K562 (cell line): ENCODE measurements at regions not wholly inside any gene's neighbourhood (a gene's known extent, or its start where the extent isn't known, plus 50 kb on each side); places are given as distances from the start of the nearest gene placed in this dataset.
A peak's percentile ranks its signal among the peaks of the same experiment; 100 is the strongest.

ENCODE experiments used
- ATAC-seq: fragments of 200-7000 bp; cut with Tn5 transposase; 3 replicates; pipeline ENCODE4 v1.9.1; 2020; ENCODE audit warnings: moderate library complexity
- BruUV-seq: library from RNA; stranded (reverse); fragments of 400-500 nt; replicated peaks from 2 replicates; lab custom pipeline; 2021; lab: Mats Ljungman, UMichigan
- CTCF ChIA-PET: fragments of 300-600 bp; formaldehyde crosslinking; extraction: SDS; loops from one replicate; lab custom pipeline; 2021; ENCODE audit warnings: low intra/inter-chr PET ratio; lab: Yijun Ruan, JAX
- POLR2A ChIA-PET: fragments of 300-600, 350-650 bp; sonication (Branson Sonifier 250); formaldehyde crosslinking; extraction: SDS; loops from one replicate; lab custom pipeline; 2021; ENCODE audit warnings: antibody characterized with exemption, inconsistent platforms; lab: Yijun Ruan, JAX
- DNase-seq, 4 experiments: peaks; one replicate each; pipeline versions ENCODE4 v3.0.0 to v3.0.0-alpha.2; 2011 to 2018; ENCODE audit warnings: low spot score in 3 of 4, mixed read lengths in 3 of 4; ENCODE audit errors: extremely low read depth in 1 of 4
- FAIRE-seq: peaks from 2 replicates; lab custom pipeline; 2011; peaks lifted over from hg19 to GRCh38; lab: Jason Lieb, UNC
- H2AFZ ChIP-seq: 2 replicates; pipeline ENCODE4 v1.6.0; 2011; ENCODE audit warnings: low read depth, low read length, control low read depth, inconsistent platforms
- H3K27ac ChIP-seq: fragments of 200-600 bp; 3 replicates; pipeline ENCODE4 v1.8.0; 2011; ENCODE audit warnings: low read depth, mild to moderate bottlenecking, control low read depth, inconsistent platforms, low read length, moderate library complexity, mixed read lengths; ENCODE audit errors: extremely low read depth
- H3K27me3 ChIP-seq, 2 experiments: fragments of 300-600 bp in 1 of 2; 2 replicates in 1 of 2; 3 replicates in 1 of 2; pipeline versions ENCODE4 v1.6.0 to v1.8.0; 2011; ENCODE audit warnings: inconsistent platforms in 2 of 2, low read length in 2 of 2, mild to moderate bottlenecking in 1 of 2, mixed read lengths in 1 of 2, moderate library complexity in 1 of 2; ENCODE audit not compliant: control insufficient read depth in 2 of 2, insufficient read depth in 2 of 2
- H3K36me3 ChIP-seq: fragments of 300-600 bp; 3 replicates; pipeline ENCODE4 v1.8.0; 2011; ENCODE audit warnings: mild to moderate bottlenecking, low read length, inconsistent platforms; ENCODE audit not compliant: control insufficient read depth, insufficient read depth
- H3K4me1 ChIP-seq, 2 experiments: fragments of 200-600 bp in 1 of 2; replicated peaks in 1 of 2; 2 replicates in 1 of 2; 3 replicates in 1 of 2; pipeline versions ENCODE4 v1.5.1 to v1.8.0; 2011; ENCODE audit warnings: inconsistent platforms in 2 of 2, low read length in 2 of 2, mild to moderate bottlenecking in 1 of 2, mixed read lengths in 1 of 2, moderate library complexity in 1 of 2; ENCODE audit not compliant: control insufficient read depth in 2 of 2, insufficient read depth in 2 of 2
- H3K4me2 ChIP-seq: 2 replicates; pipeline ENCODE4 v1.6.1; 2011; ENCODE audit warnings: low read length, control low read depth, inconsistent platforms, mixed read lengths; ENCODE audit not compliant: insufficient read depth
- H3K4me3 ChIP-seq: fragments of 200-600 bp; sonication (generic), shearing (Covaris generic); 2 replicates; pipeline ENCODE4 v1.5.1; 2016; ENCODE audit warnings: control low read depth, inconsistent platforms
- H3K79me2 ChIP-seq: fragments of 200-600 bp; 3 replicates; pipeline ENCODE4 v1.8.0; 2011; ENCODE audit warnings: low read length, inconsistent platforms; ENCODE audit not compliant: control insufficient read depth, insufficient read depth
- H3K9ac ChIP-seq, 2 experiments: 2 replicates each; pipeline versions ENCODE4 v1.6.0 to v1.6.1; 2011; ENCODE audit warnings: low read depth in 2 of 2, low read length in 2 of 2, control low read depth in 1 of 2, inconsistent platforms in 1 of 2, mild to moderate bottlenecking in 1 of 2, mixed read lengths in 1 of 2; ENCODE audit not compliant: insufficient read depth in 1 of 2
- H3K9me1 ChIP-seq: one replicate; pipeline ENCODE4 v1.6.0; 2011; ENCODE audit warnings: inconsistent platforms, mild to moderate bottlenecking, low read length, moderate library complexity; ENCODE audit not compliant: control insufficient read depth, insufficient read depth
- H3K9me3 ChIP-seq: replicated peaks from 2 replicates; pipeline ENCODE4 v1.5.1; 2011; ENCODE audit warnings: low read depth, low read length, inconsistent platforms; ENCODE audit not compliant: control insufficient read depth, insufficient read depth
- H4K20me1 ChIP-seq: replicated peaks from 2 replicates; pipeline ENCODE4 v1.6.1; 2011; ENCODE audit warnings: low read length, inconsistent platforms, mixed read lengths; ENCODE audit not compliant: control insufficient read depth, insufficient read depth
- SRSF3 ChIP-seq: fragments of 200-400 bp; formaldehyde crosslinking; IDR thresholded peaks from 2 replicates; pipeline ENCODE4 v1.6.1; 2016; ENCODE audit warnings: mild to moderate bottlenecking, low read length, moderate library complexity; ENCODE audit not compliant: insufficient read depth
- TEAD4 ChIP-seq, 2 experiments: sonication (generic) in 1 of 2; formaldehyde crosslinking in 1 of 2; IDR thresholded peaks; 2 replicates each; pipeline versions ENCODE4 v1.6.1 to v1.8.0; 2012 to 2022; ENCODE audit warnings: borderline replicate concordance in 1 of 2, inconsistent platforms in 1 of 2, low read length in 1 of 2, mild to moderate bottlenecking in 1 of 2, missing genetic modification reagents in 1 of 2
- ZBTB11 ChIP-seq, 3 experiments: fragments of 200-800 bp in 1 of 3; fragments of 250-450 bp in 1 of 3; fragments of 450-650 bp in 1 of 3; sonication (Bioruptor Pico) in 1 of 3; sonication (Bioruptor generic) in 1 of 3; formaldehyde crosslinking in 1 of 3; IDR thresholded peaks; 2 replicates each; pipeline versions ENCODE4 v1.6.1 to v1.8.0; 2016 to 2022; ENCODE audit warnings: mild to moderate bottlenecking in 2 of 3, missing genetic modification characterization in 2 of 3, missing compliant biosample characterization in 1 of 3, moderate library complexity in 1 of 3
- ZFP1 ChIP-seq: fragments of 450-650 bp; formaldehyde crosslinking; IDR thresholded peaks from 2 replicates; pipeline ENCODE4 v1.4.0; 2020; ENCODE audit warnings: mild to moderate bottlenecking, mixed read lengths
- ZFPM2 ChIP-seq: fragments of 250-450 bp; sonication (Bioruptor Pico); IDR thresholded peaks from 2 replicates; pipeline ENCODE4 v1.5.1; 2022; ENCODE audit warnings: mild to moderate bottlenecking
- ZKSCAN3 ChIP-seq: fragments of 250-450 bp; sonication (Bioruptor Pico); IDR thresholded peaks from 2 replicates; pipeline ENCODE4 v1.4.0; 2020
- ZNF23 ChIP-seq: fragments of 250-450 bp; sonication (Bioruptor Pico); IDR thresholded peaks from 2 replicates; pipeline ENCODE4 v1.4.0; 2020; ENCODE audit warnings: mild to moderate bottlenecking
- ZNF76 ChIP-seq: fragments of 250-450 bp; sonication (Bioruptor Pico); IDR thresholded peaks from 2 replicates; pipeline ENCODE4 v1.4.0; 2020; ENCODE audit warnings: mild to moderate bottlenecking, moderate library complexity, borderline replicate concordance
- WGBS: fragments of 100-300 bp; shearing (Covaris generic); methylation state at CpG from one replicate; pipeline ENCODE4 v1.1.6; 2016; ENCODE audit warnings: low coverage, mixed read lengths; ENCODE audit not compliant: insufficient coverage; ENCODE audit errors: missing lambda C conversion rate; 5-methylcytosine and 5-hydroxymethylcytosine counted together
- in situ Hi-C: fragments of 300-500 bp; cut with MboI; formaldehyde crosslinking; loops from 4 replicates; pipeline ENCODE4 v1.15.0; 2018; ENCODE audit warnings: inconsistent platforms, mixed read lengths
- intact Hi-C: fragments of 100-400 bp; cut with micrococcal nuclease; formaldehyde crosslinking; loops from 2 replicates; pipeline ENCODE4 v1.14.2; 2022

- TF ChIP-seq ZBTB11 (CRISPR knock-in tag; IDR thresholded peaks at IDR 0.05) = no peak
Measured at GRCh38 chr1:65083263-65083896, 64.6 kb upstream of the AK4 start (continued).

- FAIRE-seq (no peak), ATAC-seq (no peak; the same call in 2 of the 3 replicates), DNase-seq (no peak)
- POLR2A ChIA-PET = no interaction called here
- WGBS = 65% methylated on average over 2 of the region's 2 CpGs
- Histone ChIP-seq H4K20me1 (no peaks in the 10 kb centered on the region), H3K4me3 (no peak overlapping the region), H2AFZ (peak overlapping the region; percentile 75; the same call in 1 of the 2 replicates), H3K27ac (no peak overlapping the region), H3K27me3 (no peaks in the 10 kb centered on the region), H3K36me3 (no peaks in the 10 kb centered on the region), H3K4me1 (peaks cover 5 to 10% of the 10 kb centered on the region in 2 experiments; a peak in 3 of 5 replicates), H3K4me2 (no peak overlapping the region), H3K9ac (no peak overlapping the region), H3K9me1 (no peaks in the 10 kb centered on the region), H3K9me3 (peaks cover 10% of the 10 kb centered on the region), H3K79me2 (no peaks in the 10 kb centered on the region)
- in situ Hi-C loops (loop anchor here (25.0 kb wide), 1 partner anchor 853 kb away; no protein-coding TSS in a partner anchor), intact Hi-C loops (no loop called here)
- TF ChIP-seq ZNF76 (CRISPR knock-in tag) = no peak
- TF ChIP-seq ZFPM2 (CRISPR knock-in tag) = no peak
- TF ChIP-seq SRSF3 = no peak
- TF ChIP-seq TEAD4 (IDR thresholded peaks at IDR 0.05; ENCODE audit: low read length) = no peak
- TF ChIP-seq TEAD4 (CRISPR knock-in tag; IDR thresholded peaks at IDR 0.05; ENCODE audit: borderline replicate concordance) = no peak
- TF ChIP-seq ZNF23 (CRISPR knock-in tag) = no peak
- TF ChIP-seq ZKSCAN3 (CRISPR knock-in tag) = no peak
- TF ChIP-seq ZFP1 (CRISPR knock-in tag) = no peak
- BruUV-seq = no TSS peak
- CTCF ChIA-PET = no interaction called here
Measured at GRCh38 chr1:65084066-65084465, 63.9 kb upstream of the AK4 start.
